Parathyroid adenoma (tissue), 2 donors: ENCODE measurements at regions not wholly inside any gene's neighbourhood (a gene's known extent, or its start where the extent isn't known, plus 50 kb on each side); places are given as distances from the start of the nearest gene placed in this dataset.

Source experiments
- H2AFZ ChIP-seq: fragments of 300-600 bp; sonication (generic); one replicate; pipeline ENCODE4 v1.7.0; 2017; ENCODE audit warnings: antibody characterized with exemption, mild to moderate bottlenecking
- H3K27ac ChIP-seq: fragments of 300-600 bp; sonication (generic); one replicate; pipeline ENCODE4 v1.7.0; 2017
- H3K27me3 ChIP-seq: fragments of 300-600 bp; sonication (generic); one replicate; pipeline ENCODE4 v1.7.0; 2017; ENCODE audit warnings: low read length; ENCODE audit not compliant: control insufficient read depth, insufficient read depth
- H3K36me3 ChIP-seq: fragments of 300-600 bp; sonication (generic); one replicate; pipeline ENCODE4 v1.7.0; 2017; ENCODE audit warnings: low read length; ENCODE audit not compliant: control insufficient read depth, insufficient read depth
- H3K4me1 ChIP-seq: fragments of 300-600 bp; sonication (generic); one replicate; pipeline ENCODE4 v1.7.0; 2017; ENCODE audit warnings: control low read depth
- H3K4me2 ChIP-seq: fragments of 300-600 bp; sonication (generic); one replicate; pipeline ENCODE4 v1.7.0; 2017; ENCODE audit warnings: low read length
- H3K4me3 ChIP-seq: fragments of 300-600 bp; sonication (generic); one replicate; pipeline ENCODE4 v1.7.0; 2017; ENCODE audit warnings: low read depth, low read length
- H3K79me2 ChIP-seq: fragments of 300-600 bp; sonication (generic); one replicate; pipeline ENCODE4 v1.7.0; 2017; ENCODE audit warnings: control low read depth
- H3K9ac ChIP-seq: fragments of 300-600 bp; sonication (generic); one replicate; pipeline ENCODE4 v1.7.0; 2017; ENCODE audit warnings: mild to moderate bottlenecking
- H3K9me3 ChIP-seq: fragments of 300-600 bp; sonication (generic); one replicate; pipeline ENCODE4 v1.7.0; 2017; ENCODE audit warnings: low read length; ENCODE audit not compliant: control insufficient read depth
- TF ChIP-seq, protein P1 (sequence below): fragments of 300-600 bp; sonication (generic); IDR thresholded peaks from one replicate; pipeline ENCODE4 v1.7.0; 2017; ENCODE audit warnings: antibody characterized with exemption, mild to moderate bottlenecking
- donor health status: primary hyperparathyroidism.

GRCh38 chr1:185419718-185420117 is 102.7 kb upstream of the IVNS1ABP start:
- H2AFZ ChIP-seq: no peak overlapping the region
- H3K4me3 ChIP-seq: no peak overlapping the region
- H3K36me3 ChIP-seq: no peaks in the 10 kb centered on the region
- TF ChIP-seq, protein P1, sequence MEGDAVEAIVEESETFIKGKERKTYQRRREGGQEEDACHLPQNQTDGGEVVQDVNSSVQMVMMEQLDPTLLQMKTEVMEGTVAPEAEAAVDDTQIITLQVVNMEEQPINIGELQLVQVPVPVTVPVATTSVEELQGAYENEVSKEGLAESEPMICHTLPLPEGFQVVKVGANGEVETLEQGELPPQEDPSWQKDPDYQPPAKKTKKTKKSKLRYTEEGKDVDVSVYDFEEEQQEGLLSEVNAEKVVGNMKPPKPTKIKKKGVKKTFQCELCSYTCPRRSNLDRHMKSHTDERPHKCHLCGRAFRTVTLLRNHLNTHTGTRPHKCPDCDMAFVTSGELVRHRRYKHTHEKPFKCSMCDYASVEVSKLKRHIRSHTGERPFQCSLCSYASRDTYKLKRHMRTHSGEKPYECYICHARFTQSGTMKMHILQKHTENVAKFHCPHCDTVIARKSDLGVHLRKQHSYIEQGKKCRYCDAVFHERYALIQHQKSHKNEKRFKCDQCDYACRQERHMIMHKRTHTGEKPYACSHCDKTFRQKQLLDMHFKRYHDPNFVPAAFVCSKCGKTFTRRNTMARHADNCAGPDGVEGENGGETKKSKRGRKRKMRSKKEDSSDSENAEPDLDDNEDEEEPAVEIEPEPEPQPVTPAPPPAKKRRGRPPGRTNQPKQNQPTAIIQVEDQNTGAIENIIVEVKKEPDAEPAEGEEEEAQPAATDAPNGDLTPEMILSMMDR: no peak
- H3K27me3 ChIP-seq: no peaks in the 10 kb centered on the region
- H3K4me1 ChIP-seq: no peaks in the 10 kb centered on the region
- no peaks in the 10 kb centered on the region for H3K79me2 ChIP-seq
- H3K9me3 ChIP-seq: no peaks in the 10 kb centered on the region
- H3K4me2 ChIP-seq: no peak overlapping the region
- no peak overlapping the region for H3K27ac ChIP-seq
- no peak overlapping the region for H3K9ac ChIP-seq

DNA sequence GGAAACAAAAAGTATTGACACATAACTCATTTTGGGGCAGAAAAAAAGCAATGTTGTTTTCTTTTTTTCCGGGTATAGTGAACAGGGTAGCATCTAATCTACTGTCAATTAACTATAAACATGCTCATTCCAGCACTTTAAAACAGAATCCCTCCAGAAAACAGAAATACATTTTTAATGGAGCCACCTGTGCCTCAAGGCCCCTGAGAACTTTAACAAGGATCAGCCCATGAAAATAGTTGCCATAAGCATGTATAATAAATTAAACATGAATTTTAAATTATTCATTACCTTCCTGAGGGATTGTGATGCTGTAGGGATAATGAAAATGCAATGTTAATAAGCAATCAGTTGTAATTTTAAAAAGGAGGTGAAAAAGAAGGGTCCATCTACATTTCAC is 101.4 kb upstream of the IVNS1ABP start:
- TF ChIP-seq, protein P1: no peak
- Histone ChIP-seq H3K36me3 (no peaks in the 10 kb centered on the region), H3K4me3 (no peak overlapping the region), H3K4me1 (no peaks in the 10 kb centered on the region), H3K27ac (no peak overlapping the region), H3K9ac (no peak overlapping the region), H2AFZ (no peak overlapping the region), H3K27me3 (no peaks in the 10 kb centered on the region), H3K4me2 (no peak overlapping the region), H3K9me3 (no peaks in the 10 kb centered on the region), H3K79me2 (no peaks in the 10 kb centered on the region)

- TF ChIP-seq, protein P1: no peak
- no peaks in the 10 kb centered on the region for H3K79me2 ChIP-seq
- no peak overlapping the region for H3K9ac ChIP-seq
- no peak overlapping the region for H2AFZ ChIP-seq
- no peak overlapping the region for H3K27ac ChIP-seq
- H3K4me3 ChIP-seq: no peak overlapping the region
- no peak overlapping the region for H3K4me2 ChIP-seq
- H3K36me3 ChIP-seq: no peaks in the 10 kb centered on the region
- no peaks in the 10 kb centered on the region for H3K9me3 ChIP-seq
- H3K27me3 ChIP-seq: no peaks in the 10 kb centered on the region
- H3K4me1 ChIP-seq: no peaks in the 10 kb centered on the region
Measured at GRCh38 chr1:185412385-185413087, 95.5 kb upstream of the IVNS1ABP start.

- Histone ChIP-seq H3K79me2 (no peaks in the 10 kb centered on the region), H3K27me3 (no peaks in the 10 kb centered on the region), H3K36me3 (no peaks in the 10 kb centered on the region), H2AFZ (no peak overlapping the region), H3K9me3 (no peaks in the 10 kb centered on the region), H3K9ac (no peak overlapping the region), H3K4me1 (no peaks in the 10 kb centered on the region), H3K4me3 (no peak overlapping the region), H3K4me2 (no peak overlapping the region), H3K27ac (no peak overlapping the region)
- TF ChIP-seq, protein P1: no peak
Measured at GRCh38 chr1:185409763-185410528, 92.9 kb upstream of the IVNS1ABP start.
